ENCODE measurements at regions not wholly inside any gene's neighbourhood (a gene's known extent, or its start where the extent isn't known, plus 50 kb on each side); places are given as distances from the start of the nearest gene placed in this dataset.

DNA sequence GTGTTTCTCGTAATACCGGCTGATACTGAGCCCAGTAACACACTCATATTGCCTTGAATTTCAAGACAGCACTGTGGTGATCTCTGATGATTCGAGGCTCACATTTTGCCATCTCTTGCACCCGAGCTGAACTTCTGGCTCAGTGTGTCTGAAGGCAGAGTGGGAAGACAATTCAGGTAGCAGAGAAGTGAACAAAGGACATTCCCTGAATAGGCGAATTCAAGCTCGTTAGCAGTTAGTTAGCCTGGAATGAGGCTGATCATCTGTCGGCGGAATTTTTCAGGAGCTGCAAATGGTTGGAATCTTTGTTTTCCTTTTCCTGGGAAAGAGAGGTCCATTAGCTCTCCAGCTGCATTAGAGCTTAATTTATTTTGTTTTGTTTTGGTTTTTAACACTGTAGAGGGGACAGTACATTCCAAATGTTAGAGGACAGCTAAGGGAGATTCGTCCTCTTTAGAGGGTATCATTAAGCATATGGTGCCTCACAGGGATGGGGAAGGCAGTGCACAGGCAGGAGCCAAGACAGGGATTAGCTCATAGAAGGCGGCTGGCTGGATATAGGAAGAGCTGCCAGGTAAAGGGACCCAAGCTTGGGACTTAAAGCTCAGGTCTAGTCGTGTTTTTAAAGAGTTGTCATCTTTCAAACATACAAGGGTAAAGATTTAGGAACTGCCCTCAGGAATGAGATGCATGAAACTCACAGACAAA is 119.7 kb upstream of the DLG1 start:
- TF ChIP-seq, protein P1, sequence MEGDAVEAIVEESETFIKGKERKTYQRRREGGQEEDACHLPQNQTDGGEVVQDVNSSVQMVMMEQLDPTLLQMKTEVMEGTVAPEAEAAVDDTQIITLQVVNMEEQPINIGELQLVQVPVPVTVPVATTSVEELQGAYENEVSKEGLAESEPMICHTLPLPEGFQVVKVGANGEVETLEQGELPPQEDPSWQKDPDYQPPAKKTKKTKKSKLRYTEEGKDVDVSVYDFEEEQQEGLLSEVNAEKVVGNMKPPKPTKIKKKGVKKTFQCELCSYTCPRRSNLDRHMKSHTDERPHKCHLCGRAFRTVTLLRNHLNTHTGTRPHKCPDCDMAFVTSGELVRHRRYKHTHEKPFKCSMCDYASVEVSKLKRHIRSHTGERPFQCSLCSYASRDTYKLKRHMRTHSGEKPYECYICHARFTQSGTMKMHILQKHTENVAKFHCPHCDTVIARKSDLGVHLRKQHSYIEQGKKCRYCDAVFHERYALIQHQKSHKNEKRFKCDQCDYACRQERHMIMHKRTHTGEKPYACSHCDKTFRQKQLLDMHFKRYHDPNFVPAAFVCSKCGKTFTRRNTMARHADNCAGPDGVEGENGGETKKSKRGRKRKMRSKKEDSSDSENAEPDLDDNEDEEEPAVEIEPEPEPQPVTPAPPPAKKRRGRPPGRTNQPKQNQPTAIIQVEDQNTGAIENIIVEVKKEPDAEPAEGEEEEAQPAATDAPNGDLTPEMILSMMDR (IDR thresholded peaks at IDR 0.05; ENCODE audit: low read depth, low read length, missing input control) = no peak
- no peak for TF ChIP-seq YY1 (IDR thresholded peaks at IDR 0.05)
- TF ChIP-seq TAF1 (conservative IDR thresholded peaks at IDR 0.05) = no peak
- TF ChIP-seq, protein P2, sequence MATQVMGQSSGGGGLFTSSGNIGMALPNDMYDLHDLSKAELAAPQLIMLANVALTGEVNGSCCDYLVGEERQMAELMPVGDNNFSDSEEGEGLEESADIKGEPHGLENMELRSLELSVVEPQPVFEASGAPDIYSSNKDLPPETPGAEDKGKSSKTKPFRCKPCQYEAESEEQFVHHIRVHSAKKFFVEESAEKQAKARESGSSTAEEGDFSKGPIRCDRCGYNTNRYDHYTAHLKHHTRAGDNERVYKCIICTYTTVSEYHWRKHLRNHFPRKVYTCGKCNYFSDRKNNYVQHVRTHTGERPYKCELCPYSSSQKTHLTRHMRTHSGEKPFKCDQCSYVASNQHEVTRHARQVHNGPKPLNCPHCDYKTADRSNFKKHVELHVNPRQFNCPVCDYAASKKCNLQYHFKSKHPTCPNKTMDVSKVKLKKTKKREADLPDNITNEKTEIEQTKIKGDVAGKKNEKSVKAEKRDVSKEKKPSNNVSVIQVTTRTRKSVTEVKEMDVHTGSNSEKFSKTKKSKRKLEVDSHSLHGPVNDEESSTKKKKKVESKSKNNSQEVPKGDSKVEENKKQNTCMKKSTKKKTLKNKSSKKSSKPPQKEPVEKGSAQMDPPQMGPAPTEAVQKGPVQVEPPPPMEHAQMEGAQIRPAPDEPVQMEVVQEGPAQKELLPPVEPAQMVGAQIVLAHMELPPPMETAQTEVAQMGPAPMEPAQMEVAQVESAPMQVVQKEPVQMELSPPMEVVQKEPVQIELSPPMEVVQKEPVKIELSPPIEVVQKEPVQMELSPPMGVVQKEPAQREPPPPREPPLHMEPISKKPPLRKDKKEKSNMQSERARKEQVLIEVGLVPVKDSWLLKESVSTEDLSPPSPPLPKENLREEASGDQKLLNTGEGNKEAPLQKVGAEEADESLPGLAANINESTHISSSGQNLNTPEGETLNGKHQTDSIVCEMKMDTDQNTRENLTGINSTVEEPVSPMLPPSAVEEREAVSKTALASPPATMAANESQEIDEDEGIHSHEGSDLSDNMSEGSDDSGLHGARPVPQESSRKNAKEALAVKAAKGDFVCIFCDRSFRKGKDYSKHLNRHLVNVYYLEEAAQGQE (IDR thresholded peaks at IDR 0.05) = no peak
- TF ChIP-seq RXRA (IDR thresholded peaks at IDR 0.05) = no peak
- TF ChIP-seq, protein P3, sequence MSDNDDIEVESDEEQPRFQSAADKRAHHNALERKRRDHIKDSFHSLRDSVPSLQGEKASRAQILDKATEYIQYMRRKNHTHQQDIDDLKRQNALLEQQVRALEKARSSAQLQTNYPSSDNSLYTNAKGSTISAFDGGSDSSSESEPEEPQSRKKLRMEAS (IDR thresholded peaks at IDR 0.05) = no peak

All from liver (tissue), 3 donors.